ENCODE measurements at regions not wholly inside any gene's neighbourhood (a gene's known extent, or its start where the extent isn't known, plus 50 kb on each side); places are given as distances from the start of the nearest gene placed in this dataset.
"Not testable (repeated sequence)": the region's sequence is repeated elsewhere in the genome, so short reads cannot be mapped to it uniquely, and the experiment has no call there.

DNA sequence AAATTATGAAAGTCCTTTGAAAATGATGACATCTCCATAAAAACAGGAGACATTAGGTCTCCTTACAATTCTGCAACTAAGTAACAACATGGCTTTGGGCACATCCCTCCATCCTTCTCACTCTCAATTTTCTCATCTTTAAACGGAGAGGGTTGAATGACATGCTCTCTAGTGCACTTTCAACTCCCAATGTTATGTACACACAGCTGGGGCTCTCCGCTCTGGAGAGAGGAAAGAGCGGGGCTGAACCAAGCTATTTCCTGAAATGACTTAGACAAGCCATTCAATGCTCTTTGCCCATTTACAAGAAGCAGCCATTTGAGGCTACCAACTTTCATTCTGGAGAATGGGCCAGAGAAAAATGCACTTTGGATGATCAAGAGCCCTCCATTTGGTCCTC is 144.2 kb upstream of the BNIP2 start:
- DNase-seq (ENCODE audit: low spot score): no peak

DNA sequence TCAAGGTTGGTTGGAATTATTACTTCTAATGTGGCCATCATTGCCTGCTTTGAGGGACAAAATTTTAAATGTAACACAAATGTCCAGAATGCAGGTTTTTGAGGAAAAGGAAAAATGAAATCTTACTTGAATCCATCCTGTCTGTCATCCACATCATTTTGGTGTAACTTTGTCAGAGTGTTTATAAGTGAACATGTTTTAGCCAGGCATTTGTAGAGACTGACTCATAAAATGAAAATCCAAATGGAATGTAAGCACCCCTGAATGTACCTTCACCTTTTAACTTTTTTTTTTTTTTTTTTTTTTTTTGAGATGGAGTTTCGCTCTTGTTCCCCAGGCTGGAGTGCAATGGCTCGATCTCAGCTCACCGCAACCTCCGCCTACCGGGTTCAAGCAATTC is 141.8 kb upstream of the BNIP2 start:
- DNase-seq (ENCODE audit: low spot score): peak; percentile 20

DNA sequence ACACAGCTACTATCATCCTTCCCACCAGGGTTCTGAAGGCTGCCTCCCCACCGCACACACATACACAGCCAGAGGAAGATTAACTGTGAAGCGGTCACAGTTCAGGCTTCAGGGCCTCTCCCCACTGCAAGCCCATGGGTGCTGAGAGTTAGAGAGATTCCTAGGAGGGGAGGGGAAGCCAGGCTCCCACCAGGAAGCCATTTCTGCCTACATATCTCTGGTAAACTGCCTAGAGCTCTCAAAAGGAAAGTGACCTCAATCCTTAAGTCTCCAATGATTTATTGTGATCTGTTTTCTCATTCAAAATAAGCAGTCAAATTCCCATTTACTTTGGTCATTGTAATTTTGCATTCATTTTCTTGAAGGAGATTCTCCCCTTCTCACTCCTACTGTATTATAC is 141.0 kb upstream of the BNIP2 start:
- DNase-seq (ENCODE audit: low spot score): no peak

DNA sequence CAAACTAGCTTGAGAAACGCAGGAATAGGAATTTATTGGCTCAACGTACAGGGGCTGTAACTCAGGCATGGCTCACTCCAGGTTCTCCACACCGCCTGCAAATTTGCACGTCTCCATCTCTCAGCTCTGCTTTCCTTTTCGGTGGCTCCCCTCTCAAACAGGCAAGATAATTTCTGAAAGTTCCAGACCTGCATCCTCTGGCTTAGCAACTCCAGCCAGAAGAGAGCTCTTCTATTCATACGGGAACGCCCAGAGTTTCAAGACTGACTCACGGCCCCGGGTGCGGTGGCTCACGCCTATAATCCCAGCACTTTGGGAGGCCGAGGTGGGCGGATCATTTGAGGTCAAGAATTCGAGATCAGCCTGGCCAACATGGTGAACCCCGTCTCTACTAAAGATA is 139.7 kb upstream of the BNIP2 start:
- DNase-seq (ENCODE audit: low spot score): no peak

DNA sequence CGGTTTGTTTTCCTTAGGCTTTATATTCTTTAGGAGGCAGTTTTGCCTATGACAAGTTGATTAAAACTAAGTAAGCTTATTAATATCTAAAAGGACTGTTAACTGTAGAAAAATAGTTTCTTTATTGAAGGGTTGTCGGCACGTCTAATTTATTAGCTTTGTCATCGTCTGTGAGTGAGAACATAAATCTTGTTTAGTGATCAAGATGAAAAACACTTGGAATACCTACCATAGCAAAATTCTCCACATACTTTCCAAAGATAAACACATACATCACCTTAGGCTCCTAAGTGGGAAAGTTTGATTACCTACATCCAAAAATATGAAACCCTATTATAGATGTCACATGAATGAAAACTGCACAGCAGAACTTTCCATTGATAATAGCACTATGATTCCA is 139.1 kb upstream of the BNIP2 start:
- DNase-seq (ENCODE audit: low spot score): no peak

DNA sequence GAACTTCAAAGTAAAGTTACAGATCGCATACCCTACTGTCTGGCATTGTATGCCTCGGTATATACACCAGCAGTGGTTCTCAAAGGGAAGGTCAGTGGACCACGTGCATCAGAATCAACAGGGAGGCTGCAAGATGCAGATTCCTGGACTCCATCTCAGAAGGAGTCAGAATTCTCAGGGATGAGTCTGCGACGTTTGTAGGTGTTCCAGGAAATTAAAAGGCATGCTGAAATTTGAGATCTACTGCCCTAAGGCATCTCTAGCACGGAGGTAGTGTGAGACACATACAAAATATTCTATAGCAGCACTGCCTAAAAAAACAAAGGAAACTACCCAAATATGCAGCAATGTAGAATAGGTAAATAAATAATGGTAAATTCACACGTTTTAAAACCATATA is 136.8 kb upstream of the BNIP2 start:
- DNase-seq (ENCODE audit: low spot score): no peak

DNA sequence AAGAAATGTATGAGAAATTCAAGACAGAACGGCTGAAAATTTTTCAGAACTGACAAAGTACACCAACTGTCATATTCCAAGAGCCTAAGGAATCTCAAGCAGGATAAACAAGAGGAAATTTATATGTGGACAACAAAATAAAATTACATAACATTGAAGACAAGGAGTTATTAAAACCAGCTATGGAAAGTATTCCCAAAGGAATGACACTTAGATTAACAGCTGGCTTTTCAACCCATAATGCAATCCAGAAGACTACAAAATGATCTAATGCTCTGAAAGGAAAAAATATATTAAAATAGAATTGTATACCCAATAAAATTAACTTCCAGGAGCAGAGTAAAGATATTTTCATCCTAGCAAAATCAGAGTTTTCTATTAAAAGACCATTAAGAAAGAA is 132.2 kb upstream of the BNIP2 start:
- DNase-seq (ENCODE audit: low spot score): no peak

DNA sequence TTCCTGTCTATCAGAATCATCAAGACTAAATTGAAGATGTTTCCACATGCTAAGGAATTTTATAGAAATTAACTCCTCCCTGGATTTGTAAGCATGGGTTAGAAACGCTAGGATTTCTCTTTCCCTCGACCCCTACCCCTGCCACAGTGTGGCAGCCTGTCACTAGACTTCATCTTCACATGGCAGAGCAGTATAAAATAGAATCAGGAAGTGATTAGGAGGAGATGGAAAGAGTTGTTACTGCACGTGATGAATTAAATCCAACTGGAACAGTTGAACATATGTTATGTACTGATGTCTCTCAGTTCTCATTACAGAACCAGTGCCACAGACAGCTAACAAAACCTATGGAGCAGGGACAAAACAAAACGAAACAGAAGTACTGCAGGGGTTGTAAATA is 130.0 kb upstream of the BNIP2 start:
- DNase-seq (ENCODE audit: low spot score): no peak

DNA sequence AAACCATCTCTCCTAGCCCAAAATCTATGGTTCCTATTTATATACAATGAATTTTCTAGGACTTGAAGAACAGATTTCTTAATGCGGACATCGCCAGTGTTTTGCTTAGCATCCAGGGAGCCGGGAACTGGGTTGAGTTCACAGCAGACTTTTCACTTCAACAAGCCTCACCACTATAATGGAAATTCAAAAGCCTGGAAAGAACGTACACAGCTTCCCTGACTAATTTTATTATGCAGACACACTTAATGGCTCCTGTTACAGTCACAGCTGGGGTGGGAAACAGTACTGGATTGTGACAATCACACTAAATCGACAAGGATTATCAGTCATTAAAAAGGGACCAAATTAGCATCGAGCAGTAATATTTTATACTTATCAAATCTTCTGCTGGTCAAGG is 129.2 kb upstream of the BNIP2 start:
- no peak for DNase-seq (ENCODE audit: low spot score)

DNA sequence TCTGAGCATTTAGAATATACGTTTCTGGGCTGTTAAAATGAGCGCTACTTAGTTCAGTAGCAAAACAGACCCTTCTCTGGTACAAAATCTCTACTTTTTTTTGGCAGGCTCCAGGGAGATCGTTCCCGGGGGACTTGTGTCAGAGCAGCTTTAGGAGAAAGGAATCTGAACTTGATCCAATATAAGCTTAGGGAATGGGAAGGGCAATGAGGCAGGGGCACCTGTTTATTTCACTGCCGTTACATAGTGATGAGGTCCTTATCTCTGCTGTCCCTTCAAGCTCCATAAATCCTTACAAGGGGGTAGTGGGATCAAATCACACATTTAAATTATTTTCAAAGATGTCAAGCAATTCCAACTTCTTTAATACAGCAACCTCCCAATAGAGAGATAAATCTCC is 128.7 kb upstream of the BNIP2 start:
- DNase-seq (ENCODE audit: low spot score): no peak

DNA sequence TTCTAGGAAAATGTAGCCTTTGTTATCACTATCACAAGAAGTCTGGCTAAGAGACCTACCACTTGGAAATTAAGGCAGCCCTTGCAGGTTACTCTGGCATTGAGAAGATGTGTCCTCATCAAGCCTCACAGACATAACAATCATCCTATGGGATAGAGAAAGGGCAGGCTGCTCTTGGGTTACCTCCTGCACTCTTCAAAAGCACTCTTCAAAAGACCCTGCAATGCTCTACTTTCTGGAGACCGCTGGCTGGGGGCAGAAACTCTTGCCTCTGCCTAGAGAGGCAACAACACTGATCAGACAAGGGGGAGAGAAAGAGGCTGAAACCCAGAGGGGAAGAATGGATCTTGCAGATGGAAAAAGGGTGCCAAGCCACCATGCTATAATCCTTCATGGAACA is 127.9 kb upstream of the BNIP2 start:
- DNase-seq (ENCODE audit: low spot score): no peak

DNA sequence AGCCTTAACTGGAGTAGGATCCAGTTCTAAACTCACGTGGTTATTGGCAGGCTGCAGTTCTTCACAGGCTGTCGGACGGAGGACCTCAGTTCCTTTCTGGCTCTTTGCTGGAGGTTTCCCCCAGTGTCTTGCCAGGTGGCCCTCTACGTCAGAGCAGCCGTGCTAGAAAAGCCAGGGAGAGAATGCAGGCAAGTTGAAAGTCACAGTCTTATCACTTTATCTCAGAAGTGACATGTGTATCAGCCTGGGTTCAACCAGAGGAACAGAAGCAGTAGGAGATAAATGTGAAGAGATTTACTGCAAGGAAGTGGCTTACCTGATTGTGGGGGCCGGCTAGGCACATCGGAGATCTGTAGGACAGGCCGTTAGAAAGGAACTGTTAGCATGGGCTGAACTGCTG is 125.3 kb upstream of the BNIP2 start:
- DNase-seq (ENCODE audit: low spot score): no peak

DNA sequence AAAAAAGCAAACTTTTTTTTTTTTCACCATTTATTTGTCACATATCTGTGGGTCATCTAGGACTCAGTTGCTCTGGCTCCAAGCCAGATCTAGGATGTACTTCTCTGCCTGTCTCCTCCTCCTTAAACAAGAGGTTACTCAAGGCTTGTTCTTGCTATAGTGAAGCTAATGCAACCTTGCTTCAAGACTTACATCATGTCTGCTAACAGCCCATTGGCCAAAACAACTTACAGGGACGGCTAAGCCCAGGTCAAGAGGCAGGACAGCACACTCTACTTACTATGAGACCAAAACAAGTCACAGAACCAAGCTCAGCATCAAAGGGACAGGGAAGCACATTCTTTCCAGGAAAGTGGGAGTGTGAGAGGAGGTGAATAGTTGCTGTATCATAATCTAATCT is 123.8 kb upstream of the BNIP2 start:
- no peak for DNase-seq (ENCODE audit: low spot score)

DNA sequence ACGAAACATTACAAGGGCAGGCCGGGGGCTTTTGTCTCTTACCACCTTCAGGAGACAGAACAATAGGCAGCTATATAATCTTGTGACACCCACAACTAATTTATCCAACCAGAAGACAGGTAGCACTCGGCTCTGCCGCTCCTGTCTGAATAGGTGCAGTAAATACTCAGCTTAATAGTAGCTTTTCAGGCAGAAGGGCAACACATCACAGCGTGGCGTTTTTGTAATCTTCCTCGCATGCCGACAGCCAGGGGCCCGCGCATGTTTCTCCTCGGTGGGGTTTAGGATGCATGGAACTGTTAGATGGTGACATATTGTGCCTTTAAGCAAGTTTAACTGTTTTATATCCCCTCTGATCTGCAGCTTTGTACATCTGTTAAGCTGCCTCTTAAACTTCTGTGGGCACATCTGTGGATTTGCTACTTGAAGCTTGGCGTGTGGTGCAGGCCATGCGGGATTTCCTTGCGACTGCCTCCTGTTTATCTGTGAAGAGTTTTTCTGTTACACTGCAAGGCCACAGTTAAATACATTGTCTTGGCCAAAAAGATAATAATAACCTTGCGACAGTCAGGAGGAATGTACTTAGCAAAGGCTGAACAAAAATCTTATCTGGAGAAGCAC is 123.2 kb upstream of the BNIP2 start:
- DNase-seq (ENCODE audit: low spot score): no peak

DNA sequence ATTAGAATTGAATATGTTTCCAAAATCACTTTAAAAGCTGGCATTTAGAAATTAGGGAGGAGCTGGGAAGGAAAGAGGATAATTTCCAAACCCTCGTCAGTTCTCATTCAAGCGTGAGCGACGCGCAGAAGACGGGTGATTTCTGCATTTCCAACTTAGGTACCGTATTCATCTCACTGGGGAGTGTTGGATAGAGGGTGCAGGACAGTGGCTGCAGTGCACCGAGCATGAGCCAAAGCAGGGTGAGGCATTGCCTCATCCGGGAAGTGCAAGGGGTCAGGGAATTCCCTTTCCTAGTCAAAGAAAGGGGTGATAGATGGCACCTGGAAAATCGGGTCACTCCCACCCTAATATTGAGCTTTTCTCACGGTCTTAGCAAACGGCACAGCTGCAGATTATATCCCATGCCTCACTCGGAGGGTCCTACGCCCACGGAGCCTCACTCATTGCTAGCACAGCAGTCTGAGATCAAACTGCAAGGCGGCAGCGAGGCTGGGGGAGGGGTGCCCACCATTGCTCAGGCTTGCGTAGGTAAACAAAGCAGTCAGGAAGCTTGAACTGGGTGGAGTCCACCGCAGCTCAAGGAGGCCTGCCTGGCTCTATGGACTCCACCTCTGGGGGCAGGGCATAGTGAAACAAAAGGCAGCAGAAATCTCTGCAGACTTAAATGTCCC is 114.3 kb upstream of the BNIP2 start:
- DNase-seq (ENCODE audit: low spot score): peak; percentile 53

DNA sequence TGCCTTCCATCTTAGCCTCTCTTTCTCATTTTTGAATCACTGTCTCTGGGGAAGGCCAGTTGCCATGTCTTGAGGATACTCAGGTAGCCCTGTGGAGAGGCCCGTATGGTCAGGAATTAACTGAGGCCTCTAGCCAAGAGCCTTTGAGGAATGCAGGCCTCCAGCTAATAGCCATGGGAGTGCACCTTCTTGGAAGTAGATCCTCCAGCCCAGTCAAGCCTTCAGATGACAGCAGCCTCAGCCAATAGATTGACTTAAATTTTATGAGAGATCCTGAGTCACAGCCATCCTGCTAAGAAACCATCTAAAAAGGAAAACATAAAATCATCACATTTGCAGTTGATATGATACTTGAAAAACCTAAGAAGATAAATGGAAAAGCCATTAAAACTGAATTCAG is 112.5 kb upstream of the BNIP2 start:
- peak; percentile 41 for DNase-seq (ENCODE audit: low spot score)

DNA sequence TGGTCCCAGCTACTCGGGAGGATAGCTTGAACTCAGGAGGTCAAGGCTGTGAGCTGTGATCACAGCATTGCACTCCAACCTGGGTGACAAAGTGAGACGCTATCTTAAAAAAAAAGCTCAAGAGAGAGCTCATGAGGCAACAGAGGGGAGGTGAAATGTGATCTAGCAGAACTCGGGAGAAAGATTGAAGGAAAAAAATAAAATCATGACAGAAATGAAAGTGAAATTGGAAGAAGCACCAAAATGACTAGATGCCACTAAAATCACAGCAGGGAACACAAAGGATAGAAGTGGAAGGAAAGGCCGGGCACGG is 109.4 kb upstream of the BNIP2 start:
- DNase-seq (ENCODE audit: low spot score): no peak

DNA sequence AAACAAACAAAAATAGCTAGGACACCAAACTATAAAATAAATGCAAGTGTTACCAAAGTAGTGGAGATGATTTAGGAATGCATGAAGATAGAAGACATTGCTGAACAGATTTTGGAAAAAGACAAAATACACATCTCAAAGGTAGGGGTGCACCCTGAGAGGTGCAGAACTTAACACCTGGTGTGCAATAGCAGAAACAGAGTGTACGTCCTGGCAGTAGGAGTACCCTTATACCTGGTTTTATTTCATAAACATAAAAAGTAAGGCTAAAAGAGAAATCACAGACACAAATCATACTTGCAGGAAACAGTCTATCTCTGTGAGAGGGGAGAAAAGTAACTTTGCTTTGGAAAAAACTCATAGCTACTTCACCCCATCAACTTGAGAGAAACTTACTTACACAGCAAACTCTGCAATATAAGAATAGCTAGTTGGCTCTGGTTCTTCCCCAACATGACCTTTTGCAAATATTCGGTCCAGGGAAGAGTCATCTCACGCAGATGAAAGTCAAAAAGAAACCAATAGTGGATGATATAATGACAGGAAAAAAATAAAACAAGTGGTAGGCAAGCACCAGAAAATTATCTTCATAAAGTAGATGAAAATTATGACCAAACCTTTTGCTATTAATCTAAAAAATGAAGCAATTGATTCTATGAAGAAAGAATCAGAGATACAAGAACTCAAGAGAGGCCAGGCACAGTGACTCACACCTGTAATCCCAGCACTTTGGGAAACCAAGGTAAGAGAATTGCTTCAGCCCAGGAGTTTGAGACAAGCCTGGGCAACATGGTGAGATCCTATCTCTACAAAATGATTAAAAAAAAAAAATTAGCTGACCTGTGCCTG is 108.9 kb upstream of the BNIP2 start:
- no peak for DNase-seq (ENCODE audit: low spot score)

DNA sequence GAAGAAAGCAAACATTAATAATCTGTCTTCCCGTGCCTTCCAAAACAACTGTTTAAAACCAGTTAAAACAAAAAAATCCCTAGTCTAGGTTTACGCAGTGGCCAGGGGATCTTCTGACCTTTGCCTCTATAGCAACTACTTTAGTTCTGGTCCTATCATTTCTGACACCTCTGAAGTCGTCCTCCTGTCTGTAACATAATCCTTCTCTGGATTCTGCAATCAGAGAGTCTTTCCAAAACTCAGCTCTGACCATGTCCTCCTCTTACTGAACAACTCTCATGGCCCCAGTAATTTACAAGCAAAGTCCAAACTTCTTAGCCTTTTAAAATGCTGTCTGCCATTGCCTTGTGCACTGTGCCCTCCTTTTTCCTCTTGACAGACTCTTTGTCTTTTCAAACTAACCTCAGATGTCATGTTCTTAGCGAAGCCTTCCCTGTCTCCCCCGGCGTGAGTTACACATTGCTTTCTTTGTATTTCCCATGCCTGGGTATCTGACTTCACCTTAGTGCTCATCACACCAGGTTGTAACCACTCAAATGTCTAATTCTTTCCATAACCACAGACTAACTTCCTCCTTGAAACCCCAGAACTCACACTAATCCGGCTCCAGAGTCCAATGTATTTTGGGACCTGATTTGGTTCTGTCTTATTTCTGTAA is 105.2 kb upstream of the BNIP2 start:
- no peak for DNase-seq (ENCODE audit: low spot score)

DNA sequence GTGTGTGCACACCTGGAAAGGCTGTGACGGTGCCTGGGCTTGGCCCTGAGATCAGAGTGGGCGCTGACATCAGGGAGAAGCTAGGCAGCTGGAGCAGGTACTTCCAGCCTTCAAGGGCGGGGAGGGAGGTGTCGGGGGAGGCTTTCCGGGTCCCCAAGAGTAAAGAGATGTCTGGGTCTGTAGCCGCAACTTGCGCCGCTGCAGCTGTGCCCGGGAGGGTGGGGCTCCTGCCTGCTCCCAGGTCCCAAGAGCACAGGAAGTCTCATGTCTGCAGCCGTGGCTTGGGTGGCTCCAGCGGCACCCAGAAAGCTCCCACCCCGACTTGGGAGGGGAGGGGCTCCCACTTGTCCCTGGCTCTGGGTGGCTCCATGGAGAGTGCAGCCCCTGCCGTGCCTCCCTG is 103.2 kb upstream of the BNIP2 start:
- DNase-seq (ENCODE audit: low spot score): no peak

DNA sequence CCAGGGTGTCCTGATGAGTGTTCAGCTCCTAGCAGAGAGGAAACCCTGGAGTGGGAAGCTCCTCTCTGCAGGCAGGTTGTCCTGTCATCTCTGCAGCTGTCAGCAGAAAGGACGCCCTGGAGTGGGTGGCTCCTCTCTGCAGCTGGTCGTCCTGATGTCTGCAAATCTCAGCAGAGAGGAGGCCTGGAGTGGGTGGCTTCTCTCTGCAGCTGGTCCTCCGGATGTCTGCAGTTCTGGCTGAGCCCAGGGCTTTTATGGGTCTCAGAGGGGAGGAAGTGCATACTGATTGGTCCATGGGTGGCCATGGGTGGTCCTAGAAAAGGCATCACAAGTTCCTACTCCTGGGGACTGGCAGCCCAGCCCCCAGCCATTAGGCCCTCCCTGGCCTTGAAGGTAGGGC is 102.6 kb upstream of the BNIP2 start:
- no peak for DNase-seq (ENCODE audit: low spot score)

DNA sequence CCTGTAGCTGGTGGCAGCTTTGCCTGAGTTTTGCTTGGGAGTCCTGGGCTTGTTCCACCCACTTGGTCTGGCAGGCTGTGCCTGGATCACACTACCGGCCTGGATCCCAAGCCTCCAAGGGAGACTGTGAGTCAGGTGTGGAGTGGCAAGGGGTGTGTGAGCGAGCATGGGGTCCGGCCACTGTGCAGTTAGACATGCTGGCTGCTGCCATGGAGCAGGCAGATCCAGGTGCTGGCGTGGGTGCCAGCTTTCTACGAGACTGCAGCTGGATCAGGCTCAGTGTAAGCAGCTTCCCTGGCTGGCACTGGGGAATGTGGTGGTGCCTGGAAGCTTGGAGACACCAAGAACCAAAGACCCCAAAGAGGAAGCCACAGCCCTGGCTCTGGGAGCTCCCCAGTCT is 102.0 kb upstream of the BNIP2 start:
- DNase-seq (ENCODE audit: low spot score): no peak

DNA sequence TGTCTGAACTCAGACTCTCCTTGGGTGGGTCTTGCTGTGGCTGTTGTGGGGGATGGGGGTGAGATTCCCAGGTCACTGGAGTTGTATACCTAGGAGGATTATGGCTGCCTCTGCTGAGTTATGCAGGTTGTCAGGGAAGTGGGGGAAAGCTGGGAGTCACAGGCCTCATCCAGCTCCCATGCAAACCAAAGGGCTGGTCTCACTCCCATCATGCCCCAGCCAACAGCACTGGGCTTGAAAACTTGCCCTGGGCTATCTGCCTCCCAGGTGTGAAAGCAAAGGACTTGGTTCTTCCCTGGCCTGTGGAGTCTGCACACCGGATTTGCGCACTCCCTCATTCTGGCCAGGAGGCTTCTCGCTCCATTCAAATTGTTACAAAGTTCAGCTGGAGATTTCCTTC is 97.3 kb upstream of the BNIP2 start:
- DNase-seq (ENCODE audit: low spot score): not testable (repeated sequence)

Data from kidney tubule cell (primary cell).